GM19372 (cell line): ENCODE measurements at regions not wholly inside any gene's neighbourhood (a gene's known extent, or its start where the extent isn't known, plus 50 kb on each side); places are given as distances from the start of the nearest gene placed in this dataset.

Experiments used
- ATAC-seq: cut with Tn5 transposase; IDR thresholded peaks from one replicate; pipeline ENCODE4 v1.9.1; 2021; ENCODE audit warnings: mild to moderate bottlenecking, low read depth, moderate library complexity; ENCODE audit not compliant: unreplicated experiment

DNA sequence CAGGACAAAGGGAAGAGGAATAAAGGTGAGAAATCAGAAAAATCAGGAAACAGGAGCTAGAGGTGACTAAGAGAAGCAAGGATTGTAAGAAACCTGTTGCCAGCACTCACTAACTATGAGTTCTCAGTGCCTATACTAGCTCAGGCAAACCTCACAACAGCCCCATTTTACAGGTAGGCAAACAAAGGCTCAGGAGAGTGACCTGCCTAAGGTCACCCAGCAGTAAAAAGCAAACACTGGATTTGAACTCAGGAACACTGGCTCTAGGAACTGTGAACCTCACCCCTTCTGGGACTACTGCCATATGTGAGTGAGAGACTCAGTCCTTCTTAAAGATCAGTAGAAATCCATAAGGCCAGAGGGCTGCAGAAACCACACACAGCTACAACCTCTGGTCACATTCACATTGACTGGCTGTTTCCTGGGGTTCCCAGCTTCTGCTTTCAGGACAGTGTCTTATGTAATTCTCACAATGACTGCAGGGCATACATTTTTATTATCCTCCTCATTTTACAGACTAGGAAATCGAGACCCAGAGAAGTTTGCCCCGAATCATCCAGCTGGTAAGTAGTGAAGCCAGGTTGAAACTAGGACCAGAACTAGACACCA is 80.7 kb upstream of the MAFB start:
- ATAC-seq: no peak

DNA sequence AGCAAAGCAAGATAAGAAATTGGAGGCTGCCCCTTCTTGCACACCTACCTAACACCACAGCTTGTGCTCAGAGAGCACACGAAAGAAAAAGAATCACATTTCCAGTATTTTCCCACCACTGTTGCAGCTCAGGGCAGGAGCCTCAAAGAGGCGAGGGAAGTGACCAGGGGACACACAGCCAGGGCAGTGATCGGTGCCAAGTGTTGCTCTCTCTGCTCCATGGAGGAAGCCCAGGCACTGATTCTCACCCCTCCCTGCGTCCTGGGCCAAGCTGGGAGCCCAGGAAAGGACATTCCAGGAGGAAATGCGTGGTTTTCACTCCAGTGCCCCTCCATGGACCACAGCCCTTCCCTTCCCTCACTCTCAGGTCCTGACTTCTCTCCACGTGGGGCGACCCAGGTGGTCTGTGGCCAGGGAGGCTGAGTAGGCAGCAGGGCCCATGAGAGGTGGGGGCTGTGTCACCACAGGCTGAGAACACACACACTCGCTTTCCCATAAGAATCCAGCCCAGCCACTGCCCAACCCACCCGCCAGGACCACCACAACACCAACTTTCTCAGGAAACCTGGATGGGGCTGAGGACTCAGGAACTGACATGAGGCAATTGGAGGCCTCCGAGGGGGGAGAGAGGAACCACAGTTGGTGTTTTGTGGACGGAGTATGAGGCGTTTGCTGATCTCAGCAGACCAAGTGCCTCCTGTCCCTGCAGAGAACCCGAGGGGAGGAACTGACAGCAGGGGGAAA is 81.7 kb upstream of the MAFB start:
- no peak for ATAC-seq

DNA sequence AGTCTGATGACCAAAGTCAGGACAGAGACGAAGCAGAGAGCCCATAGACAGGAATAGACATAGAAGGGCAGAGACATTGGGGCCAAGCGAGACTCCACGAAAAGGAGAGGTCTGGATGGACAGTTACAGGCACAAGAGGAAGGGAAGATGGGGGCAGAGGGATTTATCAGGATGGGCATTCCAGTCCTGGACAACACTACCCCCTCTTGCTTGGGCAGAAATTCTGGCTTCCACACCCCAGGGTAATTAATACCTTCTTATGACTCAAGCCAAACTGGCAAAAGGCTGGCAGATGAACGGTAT is 82.2 kb upstream of the MAFB start:
- ATAC-seq: no peak

DNA sequence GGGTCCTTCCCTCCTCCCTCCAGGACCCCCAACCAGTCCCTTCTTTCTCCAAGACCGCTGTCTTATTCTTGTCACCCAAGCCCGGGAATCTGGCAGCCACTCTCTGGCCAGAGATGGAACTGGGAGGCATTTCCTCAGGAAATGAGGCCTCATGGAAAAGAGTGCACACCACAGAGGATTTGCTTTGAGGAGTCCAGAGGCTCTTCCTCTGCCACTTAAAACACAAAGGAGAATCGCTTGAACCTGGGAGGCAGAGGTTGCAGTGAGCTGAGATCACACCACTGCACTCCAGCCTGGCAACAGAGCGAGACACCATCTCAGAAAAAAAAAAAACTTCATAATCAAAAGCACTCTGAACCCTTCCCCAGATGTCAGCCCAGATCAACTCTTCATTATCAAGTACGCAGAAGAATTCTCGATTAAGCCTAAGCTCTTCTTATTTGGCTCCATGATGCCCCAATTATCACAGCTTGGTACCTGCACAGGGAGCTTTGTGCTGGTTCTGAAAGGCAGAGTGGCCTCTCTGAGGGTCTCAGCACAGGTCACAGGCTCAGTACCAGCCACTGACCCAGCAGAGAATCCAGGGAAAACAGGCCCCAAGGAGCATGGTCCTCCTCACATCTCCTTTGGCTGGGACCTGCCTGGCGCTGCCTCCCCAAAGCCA is 82.9 kb upstream of the MAFB start:
- no peak for ATAC-seq

DNA sequence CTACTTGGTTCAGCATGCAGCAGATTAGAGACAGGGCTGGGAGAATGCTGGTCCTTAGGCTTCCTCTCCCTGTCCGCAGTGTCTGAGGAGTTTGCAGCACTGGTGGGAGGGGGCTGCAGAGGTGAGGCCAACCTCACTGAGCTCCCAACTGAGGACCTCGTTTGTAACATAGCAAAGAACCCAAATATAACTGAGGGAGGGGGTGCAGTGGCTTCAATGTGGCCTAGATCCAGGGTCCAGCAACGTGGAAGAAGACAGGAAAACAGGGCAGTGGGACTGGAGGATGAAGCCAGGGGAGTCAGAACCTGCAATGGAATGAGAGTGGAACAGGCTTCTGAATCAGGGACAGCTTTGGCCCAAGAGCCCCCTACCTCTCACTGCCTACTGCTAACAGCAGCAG is 84.3 kb upstream of the MAFB start:
- no peak for ATAC-seq

DNA sequence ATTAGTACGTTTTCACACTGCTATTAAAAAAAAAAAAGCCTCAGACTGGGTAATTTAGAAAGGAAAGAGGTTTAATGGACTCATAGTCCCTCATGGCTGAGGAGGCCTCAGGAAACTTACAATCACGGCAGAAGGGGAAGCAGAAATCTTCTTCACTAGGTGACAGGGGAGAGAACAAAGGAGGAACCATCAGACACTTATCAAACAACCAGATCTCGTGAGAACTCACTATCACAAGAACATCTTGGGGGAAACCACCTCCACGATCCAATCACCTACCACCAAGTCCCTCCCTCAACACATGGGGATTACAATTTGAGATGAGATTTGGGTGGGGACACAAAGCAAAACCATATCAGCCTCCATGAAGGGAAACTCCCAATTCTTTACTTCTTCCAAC is 85.2 kb upstream of the MAFB start:
- ATAC-seq: no peak

DNA sequence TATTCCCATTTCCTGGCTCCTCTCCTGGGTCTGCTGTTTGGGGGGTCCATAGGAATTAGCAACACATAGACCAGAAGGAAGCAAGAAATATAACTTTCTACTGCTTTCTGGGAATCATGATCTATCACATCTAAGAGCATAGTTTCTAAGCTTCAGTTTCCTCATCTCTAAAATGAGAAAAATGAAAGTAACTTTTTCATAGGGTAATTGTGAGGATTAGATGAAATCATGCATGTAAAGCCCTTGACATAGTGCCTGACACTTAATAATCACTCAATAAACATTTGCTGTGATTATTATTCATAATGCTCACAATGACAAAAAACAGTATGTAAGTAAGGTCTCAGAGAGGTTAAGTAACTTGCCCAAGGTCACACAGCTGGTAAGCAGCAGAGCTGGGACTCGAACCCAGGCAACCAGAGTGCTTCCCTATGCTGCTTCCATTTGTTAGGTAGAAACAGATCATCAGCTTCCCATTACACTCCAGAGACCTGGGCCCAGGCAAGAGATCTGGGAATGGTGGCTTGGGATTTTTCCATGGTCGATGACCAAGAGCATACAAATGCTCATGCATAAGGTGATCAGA is 86.6 kb upstream of the MAFB start:
- ATAC-seq: no peak

DNA sequence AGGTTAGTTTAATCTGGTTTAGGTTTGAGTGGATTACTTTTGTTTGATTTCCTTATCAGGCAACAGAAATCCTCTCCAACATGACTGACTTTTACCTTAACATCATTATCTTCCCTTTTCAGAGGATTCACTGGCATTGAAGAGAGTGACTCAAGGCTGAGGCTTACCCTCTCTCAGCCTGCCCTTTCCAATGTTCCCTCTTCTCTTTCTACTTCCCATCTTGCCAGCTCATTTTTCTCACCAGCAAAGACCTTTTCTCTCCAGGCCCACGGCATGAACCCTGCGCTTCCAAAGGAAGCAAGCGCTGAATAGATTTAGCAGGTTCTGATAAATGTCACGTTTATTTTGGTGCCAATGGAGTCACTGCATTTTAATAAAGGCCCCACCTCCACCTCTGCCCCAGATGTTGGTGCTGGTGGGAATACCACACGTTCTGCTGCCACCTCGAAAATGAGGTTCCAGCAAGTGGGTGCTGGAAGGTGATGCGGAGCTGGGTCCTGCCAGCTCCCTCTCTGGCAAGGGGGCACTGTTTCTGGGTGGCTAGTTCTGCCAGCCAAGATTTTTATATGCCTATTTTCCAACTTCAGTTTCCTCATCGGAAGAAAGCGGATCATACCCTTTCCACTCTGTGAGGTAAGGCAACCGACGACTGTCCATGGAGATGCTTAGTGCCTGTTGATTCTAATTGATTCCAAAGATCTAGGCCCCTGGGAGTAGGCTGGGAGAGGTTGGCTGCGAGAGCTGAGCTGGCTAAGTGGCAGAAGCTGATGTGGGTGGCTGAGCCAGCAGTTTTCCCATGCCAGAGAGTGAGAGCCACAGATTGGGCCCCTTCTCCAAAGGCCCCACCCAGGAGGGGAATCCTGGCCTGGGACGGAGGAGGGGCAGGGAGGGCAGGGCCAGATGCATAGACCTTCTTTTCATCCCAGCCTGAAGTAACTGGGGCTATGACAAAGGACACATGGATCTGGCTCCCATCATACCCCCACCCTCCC is 87.7 kb upstream of the MAFB start:
- ATAC-seq: no peak

DNA sequence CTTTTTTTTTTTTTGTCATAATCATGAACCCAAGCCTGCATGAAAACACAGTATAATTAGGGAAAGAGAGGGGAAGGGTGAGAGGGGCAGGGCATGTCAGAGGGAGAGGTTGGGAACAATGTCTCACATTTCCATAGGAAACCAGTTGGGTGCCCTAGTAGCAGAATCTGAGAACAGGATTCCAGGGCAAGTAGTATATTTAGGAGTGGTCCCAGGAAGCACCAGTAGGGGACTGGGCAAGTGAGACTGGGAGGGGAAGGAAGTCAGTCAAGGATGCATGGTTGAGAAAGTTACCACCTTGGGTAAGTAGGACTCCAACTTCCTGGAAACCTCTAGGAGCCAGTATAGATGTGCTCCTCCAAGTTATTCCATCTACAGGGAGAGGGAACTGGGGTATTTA is 88.6 kb upstream of the MAFB start:
- no peak for ATAC-seq

DNA sequence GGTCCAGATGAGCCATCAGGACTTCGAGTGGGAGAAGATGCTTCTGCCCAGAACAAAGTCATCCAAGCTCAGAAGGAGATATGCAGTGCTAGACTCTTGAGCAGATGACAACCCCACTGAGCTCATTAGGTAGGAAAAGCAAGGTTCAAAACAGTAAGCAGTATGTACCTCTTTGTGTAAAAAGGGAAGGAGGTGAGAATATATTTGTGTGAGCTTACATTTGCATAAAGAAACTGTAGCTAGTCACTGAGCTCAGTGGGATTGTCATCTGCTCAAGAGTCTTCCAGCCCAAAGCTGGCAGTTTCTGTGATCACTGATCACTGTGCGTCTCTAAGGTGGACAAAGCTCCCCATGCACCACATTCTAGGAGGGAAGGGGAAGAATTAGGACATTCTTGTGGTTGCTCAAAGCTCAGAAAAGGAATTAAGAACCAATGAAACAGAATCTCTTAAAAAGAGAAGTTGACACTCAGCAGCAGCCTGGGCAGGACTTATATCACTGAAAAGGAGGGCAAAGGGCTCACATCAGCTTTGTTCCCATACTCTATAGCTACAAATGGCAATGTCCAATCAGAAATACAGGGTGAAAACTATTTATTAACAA is 90.0 kb upstream of the MAFB start:
- ATAC-seq: no peak

DNA sequence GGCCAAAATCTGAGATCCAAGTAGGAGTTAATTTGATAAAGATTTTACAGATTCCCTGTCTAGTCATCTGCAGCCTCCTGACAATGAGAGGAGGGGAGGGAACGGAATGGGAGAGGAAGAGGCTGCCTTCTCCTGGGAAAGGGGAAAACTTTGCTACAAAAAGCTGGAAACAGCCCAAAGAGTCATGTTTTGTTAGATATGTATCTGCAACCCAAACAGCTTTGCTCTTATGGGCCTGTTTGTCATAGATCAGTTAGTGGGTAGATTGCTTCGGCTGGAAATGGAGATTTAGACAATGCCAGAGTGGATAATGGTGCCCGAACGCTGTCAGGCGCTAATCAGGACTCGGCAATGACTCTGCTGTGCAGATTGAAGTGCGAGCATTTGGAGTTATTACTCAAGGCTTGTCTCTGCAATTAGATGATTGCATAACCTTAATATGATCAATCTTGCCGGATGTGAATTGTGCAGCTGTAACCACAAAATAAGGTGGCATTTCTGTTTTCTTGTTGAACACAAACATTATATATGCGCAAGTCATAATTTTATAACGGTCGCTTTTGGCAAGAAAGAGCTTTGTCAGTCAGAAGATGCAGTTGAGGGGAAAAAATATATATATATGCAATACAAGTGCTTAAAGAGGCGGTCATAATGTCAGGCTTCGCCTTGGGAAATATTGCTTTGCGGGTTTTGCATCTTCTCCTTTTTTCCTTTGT is 92.4 kb upstream of the MAFB start:
- ATAC-seq: no peak

DNA sequence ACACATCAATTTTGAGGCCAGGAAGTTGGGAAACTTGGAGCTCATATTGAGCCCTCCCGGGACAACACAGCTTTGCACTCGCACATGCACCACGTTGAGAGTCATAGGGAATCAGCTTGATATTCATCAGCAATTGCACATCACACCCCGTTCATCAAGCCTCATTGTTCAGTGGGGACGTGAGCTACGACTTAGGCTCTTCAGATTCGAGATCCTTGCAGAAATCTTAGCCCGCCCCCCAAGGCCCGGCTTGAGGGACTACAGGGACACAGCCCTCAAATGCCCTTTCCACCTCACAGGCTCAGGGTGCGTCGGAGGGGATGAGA is 93.0 kb upstream of the MAFB start:
- no peak for ATAC-seq

DNA sequence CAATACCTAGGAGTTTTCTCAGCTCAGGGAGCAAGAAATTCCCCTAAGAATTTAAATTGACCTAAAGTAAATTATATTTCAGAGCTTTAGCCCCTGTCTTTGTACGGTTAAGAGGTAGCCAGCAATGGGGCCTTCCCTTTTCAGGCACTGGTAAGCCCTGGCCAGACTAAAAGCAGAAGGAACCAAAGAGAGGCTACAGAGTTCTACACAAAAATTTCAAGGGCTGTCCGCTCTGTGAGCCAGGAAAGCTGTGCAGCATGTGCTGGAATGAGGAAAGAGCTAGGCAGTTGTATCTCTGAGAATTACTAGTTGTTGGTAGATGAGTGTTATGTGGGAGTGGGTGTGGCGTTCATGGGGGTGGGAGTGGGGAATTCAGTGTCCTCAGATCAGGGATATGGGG is 96.3 kb upstream of the MAFB start:
- ATAC-seq: no peak

DNA sequence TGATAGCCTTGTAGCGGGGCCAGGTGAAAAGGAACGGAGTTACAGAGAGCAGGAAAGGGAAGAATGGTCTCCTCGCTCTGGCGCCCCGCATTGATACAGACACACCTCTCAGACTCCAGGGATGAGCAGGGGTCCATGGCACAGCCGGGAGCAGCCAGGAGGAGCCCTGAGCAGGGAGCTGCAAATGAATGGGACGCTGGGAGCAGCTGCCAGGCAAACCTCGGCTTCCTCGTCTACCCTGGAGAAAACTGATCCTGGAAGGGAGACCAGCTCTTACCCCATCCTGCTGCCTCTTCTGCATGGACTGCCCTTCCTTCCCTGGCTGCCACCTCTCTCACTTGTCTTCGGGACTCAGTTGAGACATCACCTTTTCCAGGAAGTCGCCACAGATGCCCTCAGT is 97.3 kb upstream of the MAFB start:
- no peak for ATAC-seq

DNA sequence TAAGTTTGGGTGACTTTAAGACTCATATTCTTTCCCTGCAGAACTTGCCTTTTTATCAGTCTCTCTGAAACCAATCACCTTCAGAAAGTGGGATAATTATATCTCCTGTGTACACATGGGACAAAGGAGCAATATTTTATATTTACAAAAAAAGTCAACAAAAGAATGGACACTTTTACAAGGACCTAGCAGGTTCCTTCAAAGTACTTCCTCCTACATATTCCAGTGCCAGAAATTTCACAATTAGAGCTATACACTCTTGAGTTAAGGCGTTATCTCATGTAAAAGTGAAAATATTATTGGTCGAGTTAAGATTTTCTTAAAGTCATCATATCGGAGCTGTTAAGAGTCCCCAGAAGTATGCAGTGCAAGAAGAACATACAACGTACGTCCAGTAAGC is 98.9 kb upstream of the MAFB start:
- no peak for ATAC-seq

DNA sequence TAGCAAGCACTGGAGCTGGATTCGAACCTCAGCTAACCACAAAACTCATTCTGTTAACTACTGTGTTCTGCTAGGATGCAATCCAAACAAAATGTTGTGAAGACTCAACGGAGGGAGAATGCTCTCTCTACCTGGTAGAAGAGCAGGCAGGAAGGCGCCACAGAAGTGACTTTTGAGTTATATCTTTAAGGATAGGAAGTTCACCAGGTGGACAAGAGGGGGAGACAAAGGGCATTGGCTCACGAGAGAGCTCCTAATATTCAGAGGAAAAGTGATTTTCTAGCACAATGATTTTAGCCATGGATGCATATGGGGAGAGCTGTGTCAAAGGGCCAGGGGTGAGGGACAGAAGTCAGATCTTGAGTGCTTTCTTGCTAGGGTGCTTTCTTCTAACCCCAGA is 108.4 kb upstream of the MAFB start:
- no peak for ATAC-seq

DNA sequence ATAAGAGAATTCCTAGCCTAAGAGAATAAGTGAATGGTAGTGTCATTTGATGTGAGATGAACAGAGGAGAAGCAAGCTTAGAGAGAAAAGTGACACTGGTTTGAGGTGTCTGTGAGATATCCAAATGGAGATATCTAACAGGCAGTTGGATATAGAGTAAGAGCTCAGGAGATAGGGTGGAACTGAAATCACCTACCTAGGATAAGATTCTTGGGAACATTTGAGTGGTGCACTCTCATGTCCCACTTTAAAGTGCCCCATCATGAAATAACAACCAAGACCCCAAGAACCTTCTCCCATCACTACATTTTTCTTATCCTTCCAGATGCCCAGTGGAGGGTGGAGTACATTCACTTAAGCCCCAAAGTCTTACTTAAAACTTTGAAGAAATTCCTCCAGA is 109.0 kb upstream of the MAFB start:
- no peak for ATAC-seq

DNA sequence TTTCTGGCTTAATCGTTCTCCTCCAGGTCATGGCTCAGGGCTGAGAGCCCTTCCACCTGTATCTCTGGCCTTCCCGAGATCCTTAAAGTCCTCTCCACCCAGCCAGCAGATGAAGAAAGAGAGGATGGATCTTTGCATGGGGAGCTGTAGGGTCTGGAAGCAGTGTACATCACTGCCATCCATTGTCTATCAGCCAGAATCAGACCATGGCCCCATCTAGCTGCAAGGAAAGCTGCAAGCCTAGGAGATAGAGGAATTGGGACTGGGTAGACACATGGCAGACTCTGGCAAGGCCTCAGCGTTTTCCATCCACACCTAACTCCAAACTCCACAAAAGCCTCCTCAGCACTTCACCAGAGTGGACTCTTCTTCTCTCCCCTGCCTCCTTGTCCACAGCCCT is 113.8 kb upstream of the MAFB start:
- no peak for ATAC-seq

DNA sequence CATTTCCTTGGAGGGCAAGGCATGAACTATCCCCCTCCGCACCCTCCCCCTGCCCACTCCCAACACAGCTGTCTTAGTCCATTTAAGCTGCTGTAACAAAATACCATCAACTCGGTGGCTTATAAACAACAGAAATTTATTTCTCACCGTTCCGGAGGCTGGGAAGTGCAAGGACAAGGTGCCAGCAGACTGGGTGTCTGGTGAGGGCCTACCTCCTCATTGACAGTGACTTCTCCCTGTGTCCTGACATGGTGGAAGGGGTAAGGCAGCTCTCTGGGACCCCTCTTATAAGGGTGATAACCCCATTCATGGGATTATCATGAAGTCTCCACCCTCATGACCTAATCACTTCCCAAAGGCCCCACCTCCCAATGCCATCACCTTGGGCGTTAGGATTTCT is 114.3 kb upstream of the MAFB start:
- no peak for ATAC-seq

DNA sequence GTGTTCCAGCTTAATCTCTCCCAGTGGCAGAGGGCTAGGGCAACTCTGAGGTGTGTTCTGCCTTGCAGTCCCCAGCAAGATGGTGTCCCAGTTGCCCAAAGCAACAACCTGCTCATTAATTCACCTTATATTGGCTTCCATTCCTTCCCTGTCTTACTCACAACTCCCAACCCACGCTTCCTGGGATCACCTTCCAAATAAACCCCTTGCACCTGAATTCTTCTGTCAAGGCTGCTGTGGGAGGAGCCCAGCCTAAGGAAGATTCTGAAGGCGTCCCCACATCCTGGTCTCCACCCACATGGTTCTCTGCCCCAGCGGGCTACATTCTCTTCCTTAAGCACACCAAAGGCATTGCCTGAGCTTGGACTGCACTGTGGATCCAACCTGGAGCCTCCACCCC is 116.6 kb upstream of the MAFB start:
- no peak for ATAC-seq
